RWPE2 (cell line): ENCODE measurements at regions not wholly inside any gene's neighbourhood (a gene's known extent, or its start where the extent isn't known, plus 50 kb on each side); places are given as distances from the start of the nearest gene placed in this dataset.
"Not testable (repeated sequence)": the region's sequence is repeated elsewhere in the genome, so short reads cannot be mapped to it uniquely, and the experiment has no call there.

Experiments
- ATAC-seq: fragments of 200-7000 bp; cut with Tn5 transposase; 3 replicates; pipeline ENCODE4 v1.9.1; 2021; ENCODE audit warnings: low read depth
- DNase-seq: peaks from one replicate; pipeline ENCODE4 v3.0.0-alpha.2; 2020; ENCODE audit warnings: low spot score
- H3K27ac ChIP-seq: fragments of 450-650 bp; 2 replicates; pipeline ENCODE4 v1.5.1; 2017; ENCODE audit warnings: mild to moderate bottlenecking; ENCODE audit not compliant: poor library complexity, severe bottlenecking
- H3K27me3 ChIP-seq: fragments of 250-450 bp; sonication (Bioruptor Pico); 2 replicates; pipeline ENCODE4 v1.5.1; 2021; ENCODE audit warnings: mild to moderate bottlenecking, moderate library complexity; ENCODE audit not compliant: insufficient read depth, poor library complexity, severe bottlenecking
- H3K36me3 ChIP-seq: fragments of 250-450 bp; sonication (Bioruptor Pico); 2 replicates; pipeline ENCODE4 v1.5.1; 2020; ENCODE audit warnings: low read depth, mild to moderate bottlenecking, moderate library complexity
- H3K4me1 ChIP-seq: fragments of 250-450 bp; sonication (Bioruptor Pico); 2 replicates; pipeline ENCODE4 v1.5.1; 2021; ENCODE audit warnings: mild to moderate bottlenecking, moderate library complexity; ENCODE audit not compliant: insufficient read depth, poor library complexity, severe bottlenecking
- H3K4me3 ChIP-seq: fragments of 250-450 bp; sonication (Bioruptor Pico); 2 replicates; pipeline ENCODE4 v1.5.1; 2021; ENCODE audit warnings: mild to moderate bottlenecking, moderate library complexity; ENCODE audit not compliant: severe bottlenecking
- H3K9me3 ChIP-seq: fragments of 250-450 bp; sonication (Bioruptor Pico); 2 replicates; pipeline ENCODE4 v1.5.1; 2021; ENCODE audit warnings: mild to moderate bottlenecking, moderate library complexity; ENCODE audit not compliant: severe bottlenecking
- TF ChIP-seq, protein P1 (sequence below): fragments of 450-650 bp; IDR thresholded peaks from one replicate; pipeline ENCODE4 v1.5.1; 2017; ENCODE audit warnings: mild to moderate bottlenecking, moderate library complexity; ENCODE audit not compliant: poor library complexity, severe bottlenecking

GRCh38 chr9:118665226-118665919, 703.9 kb downstream of the BRINP1 start:
- no peak for ATAC-seq
- TF ChIP-seq, protein P1, sequence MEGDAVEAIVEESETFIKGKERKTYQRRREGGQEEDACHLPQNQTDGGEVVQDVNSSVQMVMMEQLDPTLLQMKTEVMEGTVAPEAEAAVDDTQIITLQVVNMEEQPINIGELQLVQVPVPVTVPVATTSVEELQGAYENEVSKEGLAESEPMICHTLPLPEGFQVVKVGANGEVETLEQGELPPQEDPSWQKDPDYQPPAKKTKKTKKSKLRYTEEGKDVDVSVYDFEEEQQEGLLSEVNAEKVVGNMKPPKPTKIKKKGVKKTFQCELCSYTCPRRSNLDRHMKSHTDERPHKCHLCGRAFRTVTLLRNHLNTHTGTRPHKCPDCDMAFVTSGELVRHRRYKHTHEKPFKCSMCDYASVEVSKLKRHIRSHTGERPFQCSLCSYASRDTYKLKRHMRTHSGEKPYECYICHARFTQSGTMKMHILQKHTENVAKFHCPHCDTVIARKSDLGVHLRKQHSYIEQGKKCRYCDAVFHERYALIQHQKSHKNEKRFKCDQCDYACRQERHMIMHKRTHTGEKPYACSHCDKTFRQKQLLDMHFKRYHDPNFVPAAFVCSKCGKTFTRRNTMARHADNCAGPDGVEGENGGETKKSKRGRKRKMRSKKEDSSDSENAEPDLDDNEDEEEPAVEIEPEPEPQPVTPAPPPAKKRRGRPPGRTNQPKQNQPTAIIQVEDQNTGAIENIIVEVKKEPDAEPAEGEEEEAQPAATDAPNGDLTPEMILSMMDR: no peak

DNA sequence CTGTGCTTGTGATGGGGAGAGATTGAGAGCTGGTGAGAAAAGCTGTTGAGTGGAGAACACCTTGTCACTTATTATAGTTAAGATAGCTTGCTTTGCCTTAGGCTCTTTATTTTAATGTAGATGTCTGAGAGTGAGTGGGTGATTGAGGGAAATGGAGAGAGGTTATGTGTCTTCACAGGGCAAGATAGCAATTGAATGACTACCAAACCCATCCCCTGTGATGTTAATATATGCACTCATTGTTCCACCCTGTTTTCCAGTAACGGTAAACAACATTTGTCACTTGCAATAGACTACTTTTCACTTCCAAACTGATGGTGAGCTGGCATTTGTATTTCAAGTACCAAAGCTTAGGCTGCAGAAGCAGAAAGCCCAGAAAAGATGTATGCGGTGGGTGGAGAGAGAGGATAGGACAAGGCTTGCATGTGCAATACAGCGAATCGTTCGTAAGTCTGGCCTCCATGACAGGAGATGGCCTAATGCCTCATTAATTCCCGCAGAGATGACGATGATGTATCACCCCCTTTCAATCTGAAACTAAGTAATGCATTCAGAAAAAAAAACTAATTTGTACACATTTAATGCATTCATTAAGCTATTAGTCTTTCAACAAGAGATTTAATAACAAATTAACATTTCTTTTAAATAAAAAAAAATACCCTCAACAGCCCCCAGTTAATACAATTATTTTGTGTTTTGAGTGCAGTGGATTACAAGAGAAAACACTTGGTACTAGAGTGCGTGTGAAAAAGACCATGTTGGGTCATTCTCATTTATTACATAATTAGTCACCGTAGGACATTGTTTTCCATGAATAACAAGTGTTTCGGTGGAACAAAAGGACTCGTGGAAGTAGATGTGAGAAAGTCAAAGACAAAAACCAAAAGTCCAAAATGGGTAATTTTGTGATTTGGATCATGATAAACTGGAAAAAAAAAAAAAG, 699.0 kb downstream of the BRINP1 start:
- Histone ChIP-seq H3K27ac (no peak overlapping the region), H3K4me3 (no peak overlapping the region), H3K27me3 (no peaks in the 10 kb centered on the region), H3K36me3 (no peaks in the 10 kb centered on the region), H3K4me1 (no peaks in the 10 kb centered on the region), H3K9me3 (no peaks in the 10 kb centered on the region)
- no peak for DNase-seq
- TF ChIP-seq, protein P1: no peak
- no peak for ATAC-seq

More at GRCh38 chr9:118665226-118665919, 703.9 kb downstream of the BRINP1 start:
- H3K4me3 ChIP-seq: no peak overlapping the region
- H3K36me3 ChIP-seq: no peaks in the 10 kb centered on the region
- no peak for DNase-seq
- H3K9me3 ChIP-seq: no peaks in the 10 kb centered on the region
- no peak overlapping the region for H3K27ac ChIP-seq
- H3K4me1 ChIP-seq: no peaks in the 10 kb centered on the region
- H3K27me3 ChIP-seq: no peaks in the 10 kb centered on the region

DNA sequence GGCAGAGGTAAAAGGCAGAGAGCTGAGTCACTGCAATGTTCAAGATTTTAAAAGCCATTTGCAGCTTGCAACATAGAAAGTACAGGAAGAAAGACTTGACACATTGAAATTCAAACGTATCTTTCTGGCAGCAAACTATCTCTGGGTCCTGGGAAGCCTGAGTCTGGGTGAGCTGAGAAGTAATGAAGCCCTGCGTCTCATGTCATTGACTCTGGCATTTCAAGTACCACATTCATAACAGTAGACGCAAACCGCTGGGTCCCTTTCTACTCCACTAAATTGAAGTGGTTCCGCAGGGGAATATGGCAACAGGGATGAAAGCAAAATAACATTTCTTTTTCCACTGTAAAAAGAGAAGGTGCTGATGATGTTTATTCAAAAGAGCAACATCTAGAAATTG, 694.3 kb downstream of the BRINP1 start:
- ATAC-seq (no peak), DNase-seq (no peak)
- Histone ChIP-seq H3K27ac (no peak overlapping the region), H3K36me3 (no peaks in the 10 kb centered on the region), H3K4me1 (no peaks in the 10 kb centered on the region), H3K4me3 (no peak overlapping the region), H3K27me3 (no peaks in the 10 kb centered on the region), H3K9me3 (no peaks in the 10 kb centered on the region)
- TF ChIP-seq, protein P1: no peak

DNA sequence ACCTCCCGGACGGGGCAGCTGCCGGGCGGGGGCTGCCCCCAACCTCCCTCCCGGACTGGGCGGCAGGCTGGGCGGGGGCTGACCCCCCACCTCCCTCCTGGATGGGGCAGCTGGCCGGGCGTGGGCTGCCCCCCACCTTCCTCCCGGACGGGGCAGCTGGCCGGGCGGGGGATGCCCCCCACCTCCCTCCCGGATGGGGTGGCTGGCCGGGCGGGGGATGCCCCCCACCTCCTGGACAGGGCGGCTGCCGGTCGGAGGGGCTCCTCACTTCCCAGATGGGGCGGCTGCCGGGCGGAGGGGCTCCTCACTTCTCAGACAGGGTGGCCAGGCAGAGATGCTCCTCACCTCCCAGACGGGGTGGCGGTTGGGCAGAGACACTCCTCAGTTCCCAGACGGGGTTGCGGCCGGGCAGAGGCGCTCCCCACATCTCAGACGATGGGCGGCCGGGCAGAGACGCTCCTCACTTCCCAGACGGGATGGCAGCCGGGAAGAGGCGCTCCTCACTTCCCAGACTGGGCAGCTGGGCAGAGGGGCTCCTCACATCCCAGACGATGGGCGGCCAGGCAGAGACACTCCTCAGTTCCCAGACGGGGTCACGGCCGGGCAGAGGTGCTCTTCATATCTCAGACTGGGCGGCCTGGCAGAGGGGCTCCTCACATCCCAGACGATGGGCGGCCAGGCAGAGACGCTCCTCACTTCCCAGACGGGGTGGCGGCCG, 691.1 kb downstream of the BRINP1 start:
- not testable (repeated sequence) for H3K9me3 ChIP-seq, H3K4me1 ChIP-seq, DNase-seq, H3K4me3 ChIP-seq, ATAC-seq, H3K27ac ChIP-seq, H3K27me3 ChIP-seq, H3K36me3 ChIP-seq

DNA sequence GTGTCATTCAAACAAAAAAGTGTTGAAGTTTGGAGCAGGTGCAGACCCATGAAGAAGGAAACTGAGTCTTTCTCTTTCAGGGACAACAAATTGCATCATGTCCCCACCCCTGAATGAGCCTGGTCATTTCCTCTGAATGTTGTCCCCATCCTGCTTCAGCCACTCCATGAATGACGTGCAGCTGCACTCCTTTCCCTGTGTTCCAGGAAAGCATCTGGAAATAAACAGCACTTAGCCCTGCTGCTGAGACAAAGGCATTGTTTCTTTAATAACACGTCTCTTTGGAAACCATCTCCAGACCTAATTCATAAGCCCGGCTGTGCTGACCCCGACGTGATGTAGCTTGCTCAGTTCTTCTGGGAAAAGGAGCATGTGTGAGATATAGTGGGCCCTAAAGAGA, 682.3 kb downstream of the BRINP1 start:
- no peak for DNase-seq

More for the DNA sequence above, 682.3 kb downstream of the BRINP1 start:
- TF ChIP-seq, protein P1: no peak
- H3K9me3 ChIP-seq: no peaks in the 10 kb centered on the region
- H3K27me3 ChIP-seq: no peaks in the 10 kb centered on the region
- H3K4me1 ChIP-seq: no peaks in the 10 kb centered on the region
- H3K36me3 ChIP-seq: no peaks in the 10 kb centered on the region
- ATAC-seq: no peak
- no peak overlapping the region for H3K4me3 ChIP-seq
- no peak overlapping the region for H3K27ac ChIP-seq
